ENCODE measurements at regions not wholly inside any gene's neighbourhood (a gene's known extent, or its start where the extent isn't known, plus 50 kb on each side); places are given as distances from the start of the nearest gene placed in this dataset.

DNA sequence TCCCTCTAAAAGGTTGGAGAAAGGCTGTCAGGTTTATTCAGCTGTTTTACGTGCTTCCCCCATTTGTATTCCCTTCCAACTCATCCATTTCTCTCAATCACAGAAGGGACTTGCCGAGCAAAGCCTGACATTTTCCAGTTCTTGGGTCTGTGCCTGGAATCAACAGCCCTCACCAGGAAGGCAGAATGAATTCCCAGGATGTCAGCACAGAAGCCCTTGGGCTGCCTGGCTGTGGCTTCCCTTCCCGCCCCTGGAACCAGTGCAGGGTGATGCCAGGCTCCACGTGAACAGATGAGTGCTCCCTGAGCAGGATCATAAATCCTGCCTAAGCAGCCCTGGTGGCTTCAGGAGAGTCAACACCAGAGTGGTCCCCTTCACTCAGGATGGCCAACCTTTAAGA, 86.1 kb upstream of the CD83 start:
- H3K9me1 ChIP-seq (ENCODE audit: control insufficient read depth, extremely low read depth, insufficient read depth, low read length) = no peaks in the 10 kb centered on the region
- H3K4me3 ChIP-seq (ENCODE audit: control insufficient read depth in 2 of 3, extremely low read depth in 1 of 3, insufficient read depth in 2 of 3, low read depth in 1 of 3, low read length in 3 of 3) = no peak overlapping the region
- peak overlapping the region; percentile 8 for H2AFZ ChIP-seq (ENCODE audit: control insufficient read depth, low read length)
- FAIRE-seq = no peak
- H3K27me3 ChIP-seq (ENCODE audit: control insufficient read depth, extremely low read depth, insufficient read depth, low read length) = peaks cover 6% of the 10 kb centered on the region
- no peak for TF ChIP-seq CTCF (optimal IDR thresholded peaks at IDR 0.05 in 1 of 3, IDR thresholded peaks at IDR 0.05 in 1 of 3, conservative IDR thresholded peaks at IDR 0.05 in 1 of 3; ENCODE audit: extremely low read depth in 1 of 3, insufficient read depth in 2 of 3, low read length in 3 of 3)
- no peak for TF ChIP-seq EZH2 (IDR thresholded peaks at IDR 0.05; ENCODE audit: low read length)
- no peaks in the 10 kb centered on the region for H4K20me1 ChIP-seq (ENCODE audit: control insufficient read depth, extremely low read depth, insufficient read depth, low read length)
- no peak overlapping the region for H3K4me2 ChIP-seq (ENCODE audit: control insufficient read depth, extremely low read depth, insufficient read depth, low read depth, low read length)
- H3K27ac ChIP-seq (ENCODE audit: control insufficient read depth, insufficient read depth, low read length) = no peak overlapping the region
- DNase-seq (ENCODE audit: low read depth, low spot score) = no peak
- no peaks in the 10 kb centered on the region for H3K79me2 ChIP-seq (ENCODE audit: control insufficient read depth, insufficient read depth, low read length)
- H3K4me1 ChIP-seq (ENCODE audit: control insufficient read depth, extremely low read depth, insufficient read depth, low read length) = peaks cover 15% of the 10 kb centered on the region
- no peaks in the 10 kb centered on the region for H3K9me3 ChIP-seq (ENCODE audit: control insufficient read depth, low read depth, low read length)
- no peak overlapping the region for H3K9ac ChIP-seq (ENCODE audit: control insufficient read depth, extremely low read depth, insufficient read depth, low read length)
- dilution Hi-C loops (cut with MboI; ENCODE audit: extremely low pct_ligation_motif_present, low sequenced_read_pairs) = no loop called here
- H3K36me3 ChIP-seq (ENCODE audit: control insufficient read depth in 2 of 2, extremely low read depth in 1 of 2, insufficient read depth in 2 of 2, low read length in 2 of 2) = no peaks in the 10 kb centered on the region

DNA sequence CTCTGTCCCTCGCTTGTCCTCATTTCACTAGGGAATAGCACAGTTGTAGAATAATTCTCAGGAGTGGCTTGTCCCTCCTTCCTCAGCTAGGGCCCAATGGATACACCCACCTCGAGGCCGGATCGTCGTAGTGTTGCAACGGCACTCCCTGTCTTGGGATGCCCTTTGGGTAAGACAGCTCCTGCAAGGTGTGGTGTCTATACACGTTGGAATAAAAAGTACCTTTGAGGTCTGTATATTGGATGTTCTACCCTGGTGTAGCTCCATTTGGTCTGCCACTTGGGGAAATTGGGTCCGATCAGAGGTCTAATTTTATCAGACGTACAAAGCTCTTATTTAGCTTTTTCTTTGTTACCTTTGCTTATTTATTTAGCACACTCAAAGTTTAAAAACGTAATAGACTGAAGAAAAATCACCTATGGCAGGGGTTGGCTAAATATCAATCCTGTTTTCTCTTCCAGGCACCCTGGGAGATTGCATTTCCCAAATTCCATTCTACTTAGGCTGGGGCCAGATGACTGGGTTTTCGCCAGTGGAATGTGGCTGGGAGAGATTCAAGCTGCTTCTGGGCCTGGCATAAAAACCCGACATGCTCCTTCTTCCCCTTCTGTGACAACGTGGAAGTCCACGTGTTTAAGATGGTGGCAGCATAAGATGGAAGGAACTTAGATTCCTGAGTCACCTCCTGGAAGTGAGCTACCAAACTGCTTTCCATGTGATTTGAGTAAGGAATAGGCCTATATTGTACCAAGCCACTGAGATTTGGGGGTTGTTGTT, 82.3 kb upstream of the CD83 start:
- Histone ChIP-seq H3K9me1 (ENCODE audit: control insufficient read depth, extremely low read depth, insufficient read depth, low read length) (no peaks in the 10 kb centered on the region), H2AFZ (ENCODE audit: control insufficient read depth, low read length) (peak overlapping the region; percentile 67), H3K36me3 (ENCODE audit: control insufficient read depth in 2 of 2, extremely low read depth in 1 of 2, insufficient read depth in 2 of 2, low read length in 2 of 2) (no peaks in the 10 kb centered on the region), H4K20me1 (ENCODE audit: control insufficient read depth, extremely low read depth, insufficient read depth, low read length) (no peaks in the 10 kb centered on the region), H3K4me2 (ENCODE audit: control insufficient read depth, extremely low read depth, insufficient read depth, low read depth, low read length) (peak overlapping the region; percentile 7), H3K9me3 (ENCODE audit: control insufficient read depth, low read depth, low read length) (no peaks in the 10 kb centered on the region), H3K27me3 (ENCODE audit: control insufficient read depth, extremely low read depth, insufficient read depth, low read length) (no peaks in the 10 kb centered on the region), H3K9ac (ENCODE audit: control insufficient read depth, extremely low read depth, insufficient read depth, low read length) (no peak overlapping the region), H3K27ac (ENCODE audit: control insufficient read depth, insufficient read depth, low read length) (peak overlapping the region; percentile 2), H3K4me3 (ENCODE audit: control insufficient read depth in 2 of 3, extremely low read depth in 1 of 3, insufficient read depth in 2 of 3, low read depth in 1 of 3, low read length in 3 of 3) (no peak overlapping the region), H3K79me2 (ENCODE audit: control insufficient read depth, insufficient read depth, low read length) (no peaks in the 10 kb centered on the region), H3K4me1 (ENCODE audit: control insufficient read depth, extremely low read depth, insufficient read depth, low read length) (peaks cover 24% of the 10 kb centered on the region)
- FAIRE-seq = peak; percentile 84
- DNase-seq (ENCODE audit: low read depth, low spot score) = peak; percentile 53
- TF ChIP-seq CTCF (optimal IDR thresholded peaks at IDR 0.05 in 1 of 3, IDR thresholded peaks at IDR 0.05 in 1 of 3, conservative IDR thresholded peaks at IDR 0.05 in 1 of 3; ENCODE audit: extremely low read depth in 1 of 3, insufficient read depth in 2 of 3, low read length in 3 of 3) (no peak), EZH2 (IDR thresholded peaks at IDR 0.05; ENCODE audit: low read length) (no peak)
- dilution Hi-C loops (cut with MboI; ENCODE audit: extremely low pct_ligation_motif_present, low sequenced_read_pairs) = no loop called here
